ENCODE measurements at regions not wholly inside any gene's neighbourhood (a gene's known extent, or its start where the extent isn't known, plus 50 kb on each side); places are given as distances from the start of the nearest gene placed in this dataset.

- ATAC-seq (ENCODE audit: low read depth): no peak
Measured at GRCh38 chr3:30531017-30531570, 75.3 kb upstream of the TGFBR2 start.

More at GRCh38 chr3:30531017-30531570, 75.3 kb upstream of the TGFBR2 start:
- in situ Hi-C loops (cut with MboI; ENCODE audit: low sequenced_read_pairs) (no loop called here), dilution Hi-C loops (cut with HindIII; ENCODE audit: low sequenced_read_pairs, unreplicated experiment) (no loop called here), intact Hi-C loops (cut with micrococcal nuclease) (no loop called here)
- Histone ChIP-seq H3K14ac (replicated peaks; ENCODE audit: low read depth, low read length) (no peak overlapping the region), H4K5ac (ENCODE audit: low read depth, low read length) (no peak overlapping the region), H3K27ac (ENCODE audit: insufficient read depth, low read length) (no peak overlapping the region), H3K4me3 (ENCODE audit: insufficient read depth, low read depth, low read length) (no peak overlapping the region), H2BK15ac (ENCODE audit: low read depth, low read length) (no peak overlapping the region), H3K27me3 (ENCODE audit: control insufficient read depth, insufficient read depth, low read length) (no peaks in the 10 kb centered on the region), H2AFZ (replicated peaks; ENCODE audit: low read length, poor library complexity) (no peak overlapping the region), H3K23ac (ENCODE audit: low read depth, low read length) (no peak overlapping the region), H3K4me2 (ENCODE audit: low read depth, low read length) (no peak overlapping the region), H2AK5ac (ENCODE audit: low read depth, low read length) (no peak overlapping the region), H3K9me1 (ENCODE audit: insufficient read depth, low read length) (no peaks in the 10 kb centered on the region), H2AK9ac (replicated peaks; ENCODE audit: low read depth, low read length, poor library complexity) (no peak overlapping the region), H3K36me3 (ENCODE audit: control insufficient read depth, insufficient read depth, low read length) (no peaks in the 10 kb centered on the region), H4K20me1 (ENCODE audit: insufficient read depth, low read length) (no peaks in the 10 kb centered on the region), H3K18ac (ENCODE audit: low read depth, low read length) (no peak overlapping the region), H3K56ac (ENCODE audit: extremely low read depth, insufficient read depth, low read length) (no peak overlapping the region), H3K4ac (ENCODE audit: low read depth, low read length) (no peak overlapping the region), H2BK5ac (ENCODE audit: low read depth, low read length, poor library complexity, severe bottlenecking) (no peak overlapping the region), H3K4me1 (ENCODE audit: control insufficient read depth, insufficient read depth, low read length) (no peaks in the 10 kb centered on the region), H3K9me3 (ENCODE audit: control insufficient read depth, insufficient read depth, low read length) (no peaks in the 10 kb centered on the region), H2BK20ac (ENCODE audit: low read depth, low read length) (no peak overlapping the region), H2BK120ac (ENCODE audit: low read depth, low read length) (no peak overlapping the region), H3K79me1 (ENCODE audit: low read depth in 1 of 2, low read length in 2 of 2) (no peaks in the 10 kb centered on the region), H3K9ac (ENCODE audit: low read depth, low read length) (no peak overlapping the region), H4K8ac (ENCODE audit: low read depth in 2 of 2, low read length in 2 of 2) (no peak overlapping the region), H4K91ac (ENCODE audit: insufficient read depth, low read depth, low read length) (no peak overlapping the region)
- CTCF ChIA-PET: no interaction called here
- no CpG with 5 or more reads among the region's 3 CpGs for WGBS, 2 experiments (ENCODE audit: extremely low coverage in 2 of 2, insufficient read length in 1 of 2)
- TF ChIP-seq, protein P1, sequence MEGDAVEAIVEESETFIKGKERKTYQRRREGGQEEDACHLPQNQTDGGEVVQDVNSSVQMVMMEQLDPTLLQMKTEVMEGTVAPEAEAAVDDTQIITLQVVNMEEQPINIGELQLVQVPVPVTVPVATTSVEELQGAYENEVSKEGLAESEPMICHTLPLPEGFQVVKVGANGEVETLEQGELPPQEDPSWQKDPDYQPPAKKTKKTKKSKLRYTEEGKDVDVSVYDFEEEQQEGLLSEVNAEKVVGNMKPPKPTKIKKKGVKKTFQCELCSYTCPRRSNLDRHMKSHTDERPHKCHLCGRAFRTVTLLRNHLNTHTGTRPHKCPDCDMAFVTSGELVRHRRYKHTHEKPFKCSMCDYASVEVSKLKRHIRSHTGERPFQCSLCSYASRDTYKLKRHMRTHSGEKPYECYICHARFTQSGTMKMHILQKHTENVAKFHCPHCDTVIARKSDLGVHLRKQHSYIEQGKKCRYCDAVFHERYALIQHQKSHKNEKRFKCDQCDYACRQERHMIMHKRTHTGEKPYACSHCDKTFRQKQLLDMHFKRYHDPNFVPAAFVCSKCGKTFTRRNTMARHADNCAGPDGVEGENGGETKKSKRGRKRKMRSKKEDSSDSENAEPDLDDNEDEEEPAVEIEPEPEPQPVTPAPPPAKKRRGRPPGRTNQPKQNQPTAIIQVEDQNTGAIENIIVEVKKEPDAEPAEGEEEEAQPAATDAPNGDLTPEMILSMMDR (conservative IDR thresholded peaks at IDR 0.05; ENCODE audit: low read depth, low read length): no peak
- TF ChIP-seq NFE2L2 (IDR thresholded peaks at IDR 0.05; ENCODE audit: low read depth, low read length) (no peak), POLR2A (IDR thresholded peaks at IDR 0.05; ENCODE audit: low read depth, low read length) (no peak), ELK1 (IDR thresholded peaks at IDR 0.05; ENCODE audit: borderline replicate concordance, low read depth, low read length) (no peak), RFX5 (IDR thresholded peaks at IDR 0.05; ENCODE audit: low read depth, low read length) (no peak), MXI1 (IDR thresholded peaks at IDR 0.05; ENCODE audit: borderline replicate concordance, low read depth, low read length) (no peak), FOS (IDR thresholded peaks at IDR 0.05; ENCODE audit: low read depth, low read length) (no peak), CEBPB (IDR thresholded peaks at IDR 0.05; ENCODE audit: low read depth, low read length) (no peak), SMC3 (IDR thresholded peaks at IDR 0.05; ENCODE audit: low read depth, low read length) (no peak), CHD1 (IDR thresholded peaks at IDR 0.05; ENCODE audit: low read depth, low read length) (no peak)
- DNase-seq: no peak
- POLR2A ChIA-PET (ENCODE audit: unreplicated experiment): no interaction called here
- BruUV-seq (replicated peaks): no TSS peak

Measured in IMR-90 (cell line).